ENCODE measurements at regions not wholly inside any gene's neighbourhood (a gene's known extent, or its start where the extent isn't known, plus 50 kb on each side); places are given as distances from the start of the nearest gene placed in this dataset.

- TF ChIP-seq, protein P1, sequence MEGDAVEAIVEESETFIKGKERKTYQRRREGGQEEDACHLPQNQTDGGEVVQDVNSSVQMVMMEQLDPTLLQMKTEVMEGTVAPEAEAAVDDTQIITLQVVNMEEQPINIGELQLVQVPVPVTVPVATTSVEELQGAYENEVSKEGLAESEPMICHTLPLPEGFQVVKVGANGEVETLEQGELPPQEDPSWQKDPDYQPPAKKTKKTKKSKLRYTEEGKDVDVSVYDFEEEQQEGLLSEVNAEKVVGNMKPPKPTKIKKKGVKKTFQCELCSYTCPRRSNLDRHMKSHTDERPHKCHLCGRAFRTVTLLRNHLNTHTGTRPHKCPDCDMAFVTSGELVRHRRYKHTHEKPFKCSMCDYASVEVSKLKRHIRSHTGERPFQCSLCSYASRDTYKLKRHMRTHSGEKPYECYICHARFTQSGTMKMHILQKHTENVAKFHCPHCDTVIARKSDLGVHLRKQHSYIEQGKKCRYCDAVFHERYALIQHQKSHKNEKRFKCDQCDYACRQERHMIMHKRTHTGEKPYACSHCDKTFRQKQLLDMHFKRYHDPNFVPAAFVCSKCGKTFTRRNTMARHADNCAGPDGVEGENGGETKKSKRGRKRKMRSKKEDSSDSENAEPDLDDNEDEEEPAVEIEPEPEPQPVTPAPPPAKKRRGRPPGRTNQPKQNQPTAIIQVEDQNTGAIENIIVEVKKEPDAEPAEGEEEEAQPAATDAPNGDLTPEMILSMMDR (IDR thresholded peaks at IDR 0.05 in 4 of 5, conservative IDR thresholded peaks at IDR 0.05 in 1 of 5): no peak
- TF ChIP-seq POLR2A (IDR thresholded peaks at IDR 0.05): no peak
Observed at GRCh38 chr3:72428803-72429202, 419.4 kb downstream of the SHQ1 start.

All from gastrocnemius medialis (tissue), 4 donors.